ENCODE measurements at regions not wholly inside any gene's neighbourhood (a gene's known extent, or its start where the extent isn't known, plus 50 kb on each side); places are given as distances from the start of the nearest gene placed in this dataset.

DNA sequence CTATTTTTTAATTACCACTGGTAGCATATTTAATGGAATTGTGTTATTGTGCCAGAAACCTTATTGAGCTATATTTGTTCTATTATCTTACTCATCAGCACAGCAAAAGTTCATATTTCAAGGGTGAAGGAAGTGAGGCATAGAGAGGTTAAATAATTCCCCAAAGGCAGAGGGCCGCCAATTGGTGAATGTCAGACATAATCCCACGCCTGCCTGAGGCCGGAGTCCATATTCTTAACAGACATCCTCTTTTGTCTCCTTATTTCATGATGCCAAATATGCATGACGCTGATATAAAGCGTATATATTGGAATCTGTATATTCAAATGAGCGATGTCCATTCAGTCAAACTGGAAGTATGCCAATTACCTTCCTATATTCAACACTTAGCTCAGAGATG, 505.0 kb upstream of the SLC35B3 start:
- TF ChIP-seq, protein P1, sequence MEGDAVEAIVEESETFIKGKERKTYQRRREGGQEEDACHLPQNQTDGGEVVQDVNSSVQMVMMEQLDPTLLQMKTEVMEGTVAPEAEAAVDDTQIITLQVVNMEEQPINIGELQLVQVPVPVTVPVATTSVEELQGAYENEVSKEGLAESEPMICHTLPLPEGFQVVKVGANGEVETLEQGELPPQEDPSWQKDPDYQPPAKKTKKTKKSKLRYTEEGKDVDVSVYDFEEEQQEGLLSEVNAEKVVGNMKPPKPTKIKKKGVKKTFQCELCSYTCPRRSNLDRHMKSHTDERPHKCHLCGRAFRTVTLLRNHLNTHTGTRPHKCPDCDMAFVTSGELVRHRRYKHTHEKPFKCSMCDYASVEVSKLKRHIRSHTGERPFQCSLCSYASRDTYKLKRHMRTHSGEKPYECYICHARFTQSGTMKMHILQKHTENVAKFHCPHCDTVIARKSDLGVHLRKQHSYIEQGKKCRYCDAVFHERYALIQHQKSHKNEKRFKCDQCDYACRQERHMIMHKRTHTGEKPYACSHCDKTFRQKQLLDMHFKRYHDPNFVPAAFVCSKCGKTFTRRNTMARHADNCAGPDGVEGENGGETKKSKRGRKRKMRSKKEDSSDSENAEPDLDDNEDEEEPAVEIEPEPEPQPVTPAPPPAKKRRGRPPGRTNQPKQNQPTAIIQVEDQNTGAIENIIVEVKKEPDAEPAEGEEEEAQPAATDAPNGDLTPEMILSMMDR (conservative IDR thresholded peaks at IDR 0.05; ENCODE audit: low read depth, low read length) = no peak
- TF ChIP-seq EZH2 (IDR thresholded peaks at IDR 0.05; ENCODE audit: low read length, unreplicated experiment) (no peak), EZH2phosphoT487 (IDR thresholded peaks at IDR 0.05; ENCODE audit: borderline replicate concordance, low read length) (no peak)

Measured in PC-3 (cell line).